22Rv1 (cell line): ENCODE measurements at regions not wholly inside any gene's neighbourhood (a gene's known extent, or its start where the extent isn't known, plus 50 kb on each side); places are given as distances from the start of the nearest gene placed in this dataset.

Experiments
- ZFX ChIP-seq: fragments of 450-650 bp; IDR thresholded peaks from 2 replicates; pipeline ENCODE4 v1.6.1; 2017; ENCODE audit warnings: antibody characterized with exemption, borderline replicate concordance
- TF ChIP-seq, protein P1 (sequence below): fragments of 450-650 bp; IDR thresholded peaks from 2 replicates; pipeline ENCODE4 v1.5.1; 2017; ENCODE audit warnings: mild to moderate bottlenecking

GRCh38 chr2:137862651-137863050 is 101.6 kb upstream of the HNMT start:
- TF ChIP-seq, protein P1, sequence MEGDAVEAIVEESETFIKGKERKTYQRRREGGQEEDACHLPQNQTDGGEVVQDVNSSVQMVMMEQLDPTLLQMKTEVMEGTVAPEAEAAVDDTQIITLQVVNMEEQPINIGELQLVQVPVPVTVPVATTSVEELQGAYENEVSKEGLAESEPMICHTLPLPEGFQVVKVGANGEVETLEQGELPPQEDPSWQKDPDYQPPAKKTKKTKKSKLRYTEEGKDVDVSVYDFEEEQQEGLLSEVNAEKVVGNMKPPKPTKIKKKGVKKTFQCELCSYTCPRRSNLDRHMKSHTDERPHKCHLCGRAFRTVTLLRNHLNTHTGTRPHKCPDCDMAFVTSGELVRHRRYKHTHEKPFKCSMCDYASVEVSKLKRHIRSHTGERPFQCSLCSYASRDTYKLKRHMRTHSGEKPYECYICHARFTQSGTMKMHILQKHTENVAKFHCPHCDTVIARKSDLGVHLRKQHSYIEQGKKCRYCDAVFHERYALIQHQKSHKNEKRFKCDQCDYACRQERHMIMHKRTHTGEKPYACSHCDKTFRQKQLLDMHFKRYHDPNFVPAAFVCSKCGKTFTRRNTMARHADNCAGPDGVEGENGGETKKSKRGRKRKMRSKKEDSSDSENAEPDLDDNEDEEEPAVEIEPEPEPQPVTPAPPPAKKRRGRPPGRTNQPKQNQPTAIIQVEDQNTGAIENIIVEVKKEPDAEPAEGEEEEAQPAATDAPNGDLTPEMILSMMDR = no peak
- TF ChIP-seq ZFX = no peak
